ENCODE measurements at regions not wholly inside any gene's neighbourhood (a gene's known extent, or its start where the extent isn't known, plus 50 kb on each side); places are given as distances from the start of the nearest gene placed in this dataset.
A peak's percentile ranks its signal among the peaks of the same experiment; 100 is the strongest.

- DNase-seq, result no peak
These were observed 57.9 kb upstream of the PTGFRN start for GRCh38 chr1:116851846-116852245.

DNA sequence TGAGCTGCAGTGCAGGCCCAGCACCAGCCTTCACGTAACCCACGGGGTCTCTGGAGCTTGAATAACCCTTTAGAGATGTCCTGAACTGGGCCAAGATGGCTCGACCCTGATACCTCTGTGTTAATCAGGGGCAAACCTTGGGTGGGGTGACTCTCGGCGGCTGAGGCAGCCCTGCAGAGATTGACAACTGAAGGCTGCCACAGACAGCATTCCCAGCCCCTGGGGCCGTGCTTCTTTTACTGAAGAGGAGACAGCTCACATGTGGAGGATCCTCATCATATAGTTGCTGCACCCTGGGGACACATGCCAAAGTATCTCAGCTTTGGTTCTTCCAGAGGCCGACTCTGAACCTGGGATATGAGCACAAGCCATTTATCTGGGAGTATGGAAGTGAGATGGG lies 57.3 kb upstream of the PTGFRN start:
- no peak for DNase-seq

DNA sequence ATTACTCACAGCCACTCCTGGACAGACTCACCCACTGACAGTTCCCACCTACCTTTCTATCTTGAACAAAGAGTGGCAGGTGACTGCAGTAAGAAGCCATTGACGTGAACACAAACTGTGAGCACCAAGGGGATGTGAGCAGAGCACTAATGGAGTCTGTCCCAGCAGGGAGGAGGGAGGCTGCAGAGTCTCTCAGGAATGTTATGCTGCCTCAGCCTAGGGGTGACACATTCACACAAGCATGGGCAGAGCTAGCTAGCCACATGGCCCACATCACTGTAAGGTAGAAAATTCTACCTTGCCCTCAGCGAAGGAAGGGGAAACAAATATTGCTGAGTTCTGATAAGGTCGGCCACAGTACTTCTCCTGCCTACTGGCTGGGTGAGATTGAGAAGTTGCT lies 56.8 kb upstream of the PTGFRN start:
- DNase-seq, result no peak

DNA sequence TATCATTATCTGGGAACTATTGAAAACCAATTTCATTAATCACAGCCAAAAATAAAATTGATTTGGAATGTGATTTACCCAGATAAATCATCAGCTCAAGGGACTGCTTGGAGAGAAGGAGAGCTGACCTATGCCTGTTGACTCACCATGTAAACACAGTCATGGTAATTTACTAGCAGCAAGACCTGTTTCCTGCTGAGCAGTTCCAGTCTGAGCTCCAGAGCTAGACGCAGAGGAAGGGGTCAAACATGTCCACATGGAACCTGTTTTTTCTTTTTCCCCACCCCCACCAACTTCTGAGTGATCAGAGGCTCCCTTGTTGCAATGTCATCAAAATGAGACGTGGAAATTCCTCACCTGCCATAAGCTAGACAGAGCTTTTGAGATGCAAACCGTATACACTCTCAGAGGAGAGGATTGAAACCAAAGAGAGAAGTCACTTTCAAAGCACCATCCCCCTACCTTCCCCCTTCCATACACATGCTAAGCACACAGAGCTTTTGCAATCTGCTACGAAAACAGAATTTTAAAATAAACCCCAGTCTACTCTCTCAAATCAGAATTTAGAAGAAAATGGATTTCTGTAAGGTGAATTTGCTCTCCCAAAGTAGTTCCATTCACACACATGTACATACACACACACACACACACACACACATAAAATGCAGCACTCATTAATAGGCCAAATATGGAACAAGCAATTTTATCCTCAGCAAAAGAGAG lies 55.9 kb upstream of the PTGFRN start:
- peak; percentile 78 for DNase-seq

- no peak for DNase-seq
These were observed 55.4 kb upstream of the PTGFRN start for GRCh38 chr1:116854403-116854690.

- no peak for DNase-seq
These were observed 55.0 kb upstream of the PTGFRN start for GRCh38 chr1:116854716-116855115.

GRCh38 chr1:116855191-116855619 lies 54.5 kb upstream of the PTGFRN start:
- peak; percentile 51 for DNase-seq

DNA sequence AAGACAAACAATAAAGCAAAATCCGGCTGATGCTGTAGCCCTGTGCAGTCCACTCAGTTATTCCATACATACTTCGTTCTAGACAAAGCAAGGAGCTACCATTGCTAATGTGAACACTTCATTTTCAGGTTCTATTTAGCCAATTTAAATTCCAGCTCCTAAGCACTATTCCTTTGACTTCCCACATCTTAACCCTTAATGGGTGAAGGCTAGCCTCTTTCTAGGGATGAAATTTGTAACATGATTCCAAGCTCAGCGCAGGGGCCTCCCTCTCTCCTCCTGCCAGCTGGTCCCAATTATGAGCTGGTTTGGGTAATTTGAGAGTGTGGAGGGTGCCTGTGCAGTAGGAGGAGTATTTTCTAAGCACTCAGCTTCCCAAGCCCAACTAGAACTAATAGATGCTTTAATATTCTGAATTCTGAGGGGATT lies 53.9 kb upstream of the PTGFRN start:
- peak; percentile 52 for DNase-seq

GRCh38 chr1:116856312-116856711 lies 53.4 kb upstream of the PTGFRN start:
- DNase-seq, result no peak

DNA sequence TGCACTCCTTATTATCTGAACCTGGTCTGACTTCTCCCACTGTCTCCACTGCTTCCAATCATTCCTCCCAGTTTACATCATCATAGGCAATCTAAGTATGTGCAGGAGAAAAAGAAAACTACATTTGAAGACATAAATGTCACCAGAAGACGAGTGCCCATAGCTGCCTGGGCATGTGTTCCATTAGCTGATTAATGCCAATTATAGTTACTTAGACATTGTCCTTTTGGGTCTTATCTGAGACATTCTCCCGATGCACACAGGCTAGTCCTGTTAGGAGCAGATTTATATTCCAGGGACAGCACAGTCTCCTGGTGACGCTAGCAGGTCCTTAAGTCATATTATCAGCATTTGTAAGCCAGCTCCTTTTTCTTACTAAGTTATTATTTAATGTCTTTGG lies 52.6 kb upstream of the PTGFRN start:
- DNase-seq, result no peak

Data from NCI-H510A treated with DMSO at 0.1 percent for 48 hours (cell line).